Uterus (tissue), 3 donors: ENCODE measurements at regions not wholly inside any gene's neighbourhood (a gene's known extent, or its start where the extent isn't known, plus 50 kb on each side); places are given as distances from the start of the nearest gene placed in this dataset.
A peak's percentile ranks its signal among the peaks of the same experiment; 100 is the strongest.

Source experiments
- DNase-seq, 2 donors: peaks; one replicate each; pipeline ENCODE4 v3.0.0-alpha.2; 2019 to 2020
- H3K27ac ChIP-seq, 2 donors: fragments of 200-600 bp; sonication (generic); 1 replicate in 1 of 2; 2 replicates in 1 of 2; pipeline ENCODE4 v1.5.1; 2016 to 2018
- H3K27me3 ChIP-seq, 2 donors: fragments of 200-600 bp; sonication (generic); one replicate each; pipeline ENCODE4 v1.5.1; 2018 to 2019; ENCODE audit warnings: control low read depth in 1 of 2
- H3K36me3 ChIP-seq, 2 donors: fragments of 200-600 bp; sonication (generic); one replicate each; pipeline ENCODE4 v1.5.1; 2019; ENCODE audit warnings: control low read depth in 1 of 2
- H3K4me1 ChIP-seq, 2 donors: fragments of 200-600 bp; sonication (generic); one replicate each; pipeline ENCODE4 v1.5.1; 2018 to 2019; ENCODE audit warnings: control low read depth in 1 of 2
- H3K4me3 ChIP-seq, 2 donors: fragments of 200-600 bp; sonication (generic); 1 replicate in 1 of 2; 2 replicates in 1 of 2; pipeline ENCODE4 v1.5.1; 2018 to 2019; ENCODE audit warnings: mild to moderate bottlenecking in 1 of 2
- H3K9me3 ChIP-seq, 2 donors: fragments of 200-600 bp; sonication (generic); one replicate each; pipeline ENCODE4 v1.5.1; 2019; ENCODE audit warnings: control low read depth in 1 of 2
- CTCF ChIP-seq, 4 experiments: fragments of 200-600 bp in 2 of 4; fragments of 450-650 bp in 2 of 4; sonication (generic) in 2 of 4; IDR thresholded peaks; one replicate each; pipeline ENCODE4 v1.5.1; 2016 to 2019; ENCODE audit warnings: antibody characterized with exemption in 4 of 4, mild to moderate bottlenecking in 2 of 4, moderate library complexity in 1 of 4
- POLR2A ChIP-seq, 2 donors: fragments of 450-650 bp; IDR thresholded peaks; one replicate each; pipeline ENCODE4 v1.6.1; 2016; ENCODE audit warnings: antibody characterized with exemption in 2 of 2, mild to moderate bottlenecking in 1 of 2, moderate library complexity in 1 of 2
- intact Hi-C: fragments of 100-400 bp; cut with DNase I; formaldehyde crosslinking; loops from one replicate; pipeline ENCODE4 v1.15.1; 2023; ENCODE audit warnings: low total_unique reads
- donor health status: DM: yes; HTN: yes; CAD: no.

GRCh38 chr2:45285771-45286390 lies 276.6 kb upstream of the SIX2 start:
- Histone ChIP-seq H3K4me3 (no peak overlapping the region), H3K36me3 (no peaks in the 10 kb centered on the region), H3K27me3 (no peaks in the 10 kb centered on the region), H3K4me1 (no peaks in the 10 kb centered on the region), H3K27ac (no peak overlapping the region), H3K9me3 (no peaks in the 10 kb centered on the region)
- TF ChIP-seq CTCF (IDR thresholded peaks at IDR 0.05) (no peak), POLR2A (IDR thresholded peaks at IDR 0.05) (no peak)
- DNase-seq, result no peak
- intact Hi-C loops, result no loop called here

DNA sequence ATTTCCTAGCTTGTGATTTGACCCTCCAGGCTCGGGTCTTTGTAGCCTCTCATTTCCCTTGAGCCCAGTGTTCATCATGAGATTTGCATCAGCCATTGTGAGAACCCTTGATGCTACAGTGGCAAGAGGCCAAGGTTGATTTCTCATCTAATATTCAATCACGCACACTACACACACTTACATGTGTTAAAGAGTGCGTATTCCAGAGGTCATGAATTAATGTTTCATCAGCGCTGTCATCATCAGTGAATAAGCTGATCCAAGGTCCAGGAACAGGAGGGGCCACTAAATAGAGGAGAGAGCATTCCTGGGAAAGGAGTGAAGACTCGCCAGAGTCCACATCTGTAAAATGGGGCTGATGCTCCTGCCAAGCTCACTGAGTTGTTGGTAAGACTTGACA lies 276.1 kb upstream of the SIX2 start:
- TF ChIP-seq POLR2A (IDR thresholded peaks at IDR 0.05), result no peak
- TF ChIP-seq CTCF (IDR thresholded peaks at IDR 0.05), result no peak
- no peaks in the 10 kb centered on the region for H3K4me1 ChIP-seq
- H3K4me3 ChIP-seq, result no peak overlapping the region
- DNase-seq, result no peak
- no peak overlapping the region for H3K27ac ChIP-seq
- H3K36me3 ChIP-seq, result no peaks in the 10 kb centered on the region
- no peaks in the 10 kb centered on the region for H3K27me3 ChIP-seq
- no peaks in the 10 kb centered on the region for H3K9me3 ChIP-seq
- intact Hi-C loops, result no loop called here

- intact Hi-C loops, result no loop called here
- Histone ChIP-seq H3K36me3 (no peaks in the 10 kb centered on the region), H3K9me3 (no peaks in the 10 kb centered on the region), H3K4me1 (no peaks in the 10 kb centered on the region), H3K27ac (no peak overlapping the region), H3K4me3 (no peak overlapping the region), H3K27me3 (no peaks in the 10 kb centered on the region)
- DNase-seq, result no peak
- TF ChIP-seq POLR2A (IDR thresholded peaks at IDR 0.05), result no peak
Observed at GRCh38 chr2:45284621-45284995, 275.4 kb upstream of the SIX2 start.

DNA sequence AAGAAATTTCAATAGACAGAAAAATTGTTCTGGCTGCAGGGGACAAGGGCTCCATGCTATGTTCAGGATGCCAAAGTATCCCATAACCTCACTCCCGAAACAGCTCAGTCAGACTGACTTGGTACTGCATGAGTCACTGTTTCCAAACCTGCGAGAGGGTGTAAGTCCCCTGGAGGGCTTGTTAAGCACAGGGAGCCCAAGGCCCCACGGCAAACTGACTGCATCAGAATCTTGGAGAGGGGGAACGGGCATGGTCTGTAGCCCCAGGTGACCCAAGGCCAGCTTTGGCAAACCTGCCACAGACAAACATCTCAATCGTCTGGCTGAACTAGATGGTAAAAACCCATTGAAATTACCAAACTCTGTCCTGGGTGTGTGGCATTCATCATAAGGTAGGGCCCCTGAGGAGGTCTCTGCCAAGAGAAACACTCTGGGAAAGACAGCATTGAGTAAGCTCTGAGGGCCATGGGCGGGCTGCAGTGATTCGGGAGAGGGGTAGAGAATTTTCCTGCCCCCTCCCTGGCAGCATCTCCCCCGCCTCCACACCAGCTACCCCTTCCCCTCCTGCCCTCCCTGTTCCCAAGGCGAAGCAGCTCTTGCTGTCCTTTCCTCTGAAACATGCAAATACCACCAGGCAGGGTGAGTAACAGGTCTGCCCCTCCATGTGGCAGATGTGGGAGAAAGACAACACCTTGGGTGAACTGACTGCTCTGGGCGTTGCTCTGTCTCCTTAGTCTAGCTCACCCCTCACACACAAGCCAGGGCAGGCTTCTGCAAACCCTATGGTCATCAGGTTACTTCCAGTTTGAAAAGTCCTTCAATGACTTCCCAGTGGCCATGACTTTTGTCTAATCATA lies 274.7 kb upstream of the SIX2 start:
- no peak overlapping the region for H3K27ac ChIP-seq
- intact Hi-C loops, result no loop called here
- H3K4me1 ChIP-seq, result no peaks in the 10 kb centered on the region
- H3K27me3 ChIP-seq, result no peaks in the 10 kb centered on the region
- peak in 1 of 2 donors; percentile 27 for DNase-seq
- no peaks in the 10 kb centered on the region for H3K9me3 ChIP-seq
- TF ChIP-seq CTCF (IDR thresholded peaks at IDR 0.05), result no peak
- TF ChIP-seq POLR2A (IDR thresholded peaks at IDR 0.05), result no peak
- H3K36me3 ChIP-seq, result no peaks in the 10 kb centered on the region
- H3K4me3 ChIP-seq, result no peak overlapping the region

- TF ChIP-seq POLR2A (IDR thresholded peaks at IDR 0.05) (no peak), CTCF (IDR thresholded peaks at IDR 0.05) (no peak)
- no peaks in the 10 kb centered on the region for H3K9me3 ChIP-seq
- intact Hi-C loops, result no loop called here
- H3K4me3 ChIP-seq, result no peak overlapping the region
- no peaks in the 10 kb centered on the region for H3K27me3 ChIP-seq
- H3K36me3 ChIP-seq, result no peaks in the 10 kb centered on the region
- no peaks in the 10 kb centered on the region for H3K4me1 ChIP-seq
- H3K27ac ChIP-seq, result no peak overlapping the region
- no peak for DNase-seq
Observed at GRCh38 chr2:45282646-45283045, 273.4 kb upstream of the SIX2 start.
